OCI-LY7 (cell line): ENCODE measurements at regions not wholly inside any gene's neighbourhood (a gene's known extent, or its start where the extent isn't known, plus 50 kb on each side); places are given as distances from the start of the nearest gene placed in this dataset.

Source experiments
- BruUV-seq: library from RNA; stranded (reverse); fragments of 400-500 nt; replicated peaks from 2 replicates; lab custom pipeline; 2021; lab: Mats Ljungman, UMichigan
- CTCF ChIA-PET: fragments of 300-600 bp; sonication (Branson Sonifier 250); formaldehyde crosslinking; loops from one replicate; lab custom pipeline; 2022; ENCODE audit warnings: antibody characterized with exemption; ENCODE audit not compliant: unreplicated experiment; lab: Charles Lee
- POLR2A ChIA-PET: fragments of 300-600 bp; sonication (Branson Sonifier 250); formaldehyde crosslinking; loops from one replicate; lab custom pipeline; 2022; ENCODE audit warnings: antibody characterized with exemption; lab: Charles Lee
- DNase-seq: peaks from one replicate; pipeline ENCODE4 v3.0.0-alpha.2; 2015; ENCODE audit warnings: low spot score
- H2AFZ ChIP-seq: fragments of 200-600 bp; sonication (generic), shearing (Covaris generic); 2 replicates; pipeline ENCODE4 v1.6.1; 2014; ENCODE audit warnings: mild to moderate bottlenecking, antibody characterized with exemption, low read length, moderate library complexity
- H3K27ac ChIP-seq: fragments of 200-600 bp; sonication (generic); 2 replicates; pipeline ENCODE4 v1.5.1; 2014; ENCODE audit warnings: mixed run types, low read depth, mild to moderate bottlenecking, moderate library complexity, low read length, inconsistent platforms; ENCODE audit not compliant: poor library complexity, severe bottlenecking
- H3K36me3 ChIP-seq: fragments of 200-600 bp; sonication (generic); 2 replicates; pipeline ENCODE4 v1.6.1; 2014; ENCODE audit warnings: mild to moderate bottlenecking, antibody characterized with exemption, low read length, moderate library complexity, mixed read lengths; ENCODE audit not compliant: insufficient read depth
- H3K4me1 ChIP-seq: fragments of 200-600 bp; sonication (generic); 2 replicates; pipeline ENCODE4 v1.5.1; 2014; ENCODE audit warnings: mild to moderate bottlenecking, low read length; ENCODE audit not compliant: insufficient read depth, poor library complexity, severe bottlenecking
- H3K4me2 ChIP-seq: fragments of 200-600 bp; sonication (generic); 2 replicates; pipeline ENCODE4 v1.6.1; 2014; ENCODE audit warnings: mild to moderate bottlenecking, low read length
- H3K4me3 ChIP-seq: fragments of 200-600 bp; sonication (generic); 2 replicates; pipeline ENCODE4 v1.5.1; 2014; ENCODE audit warnings: mild to moderate bottlenecking, low read depth, low read length; ENCODE audit not compliant: poor library complexity, severe bottlenecking
- H3K79me2 ChIP-seq: fragments of 200-600 bp; sonication (generic); 2 replicates; pipeline ENCODE4 v1.6.1; 2016; ENCODE audit warnings: low read depth, mild to moderate bottlenecking, low read length, moderate library complexity, mixed read lengths; ENCODE audit not compliant: insufficient read depth
- H3K9me2 ChIP-seq: fragments of 200-600 bp; sonication (generic); 2 replicates; pipeline ENCODE4 v1.6.1; 2016; ENCODE audit warnings: mild to moderate bottlenecking, low read length, mixed read lengths; ENCODE audit not compliant: insufficient read depth
- H3K9me3 ChIP-seq: fragments of 200-600 bp; sonication (generic); 2 replicates; pipeline ENCODE4 v1.6.1; 2014; ENCODE audit warnings: mild to moderate bottlenecking, mixed run types, low read length, mixed read lengths
- H4K20me1 ChIP-seq: fragments of 200-600 bp; sonication (generic); 2 replicates; pipeline ENCODE4 v1.6.1; 2014; ENCODE audit warnings: mild to moderate bottlenecking, antibody characterized with exemption, low read length, moderate library complexity, mixed read lengths; ENCODE audit not compliant: insufficient read depth
- EZH2phosphoT487 ChIP-seq: fragments of 200-600 bp; sonication (generic); IDR thresholded peaks from 2 replicates; pipeline ENCODE4 v1.6.1; 2018; ENCODE audit warnings: low read depth, borderline replicate concordance, mild to moderate bottlenecking, mixed run types, antibody characterized with exemption, low read length, moderate library complexity, mixed read lengths
- intact Hi-C: fragments of 100-400 bp; cut with micrococcal nuclease; formaldehyde crosslinking; loops from one replicate; pipeline ENCODE4 v1.10.0; 2022; ENCODE audit not compliant: unreplicated experiment
- TF ChIP-seq, protein P1 (sequence below): fragments of 200-600 bp; sonication (generic); conservative IDR thresholded peaks from 2 replicates; pipeline ENCODE4 v1.5.1; 2014; ENCODE audit warnings: mild to moderate bottlenecking, antibody characterized with exemption, low read length, moderate library complexity, mixed read lengths

DNA sequence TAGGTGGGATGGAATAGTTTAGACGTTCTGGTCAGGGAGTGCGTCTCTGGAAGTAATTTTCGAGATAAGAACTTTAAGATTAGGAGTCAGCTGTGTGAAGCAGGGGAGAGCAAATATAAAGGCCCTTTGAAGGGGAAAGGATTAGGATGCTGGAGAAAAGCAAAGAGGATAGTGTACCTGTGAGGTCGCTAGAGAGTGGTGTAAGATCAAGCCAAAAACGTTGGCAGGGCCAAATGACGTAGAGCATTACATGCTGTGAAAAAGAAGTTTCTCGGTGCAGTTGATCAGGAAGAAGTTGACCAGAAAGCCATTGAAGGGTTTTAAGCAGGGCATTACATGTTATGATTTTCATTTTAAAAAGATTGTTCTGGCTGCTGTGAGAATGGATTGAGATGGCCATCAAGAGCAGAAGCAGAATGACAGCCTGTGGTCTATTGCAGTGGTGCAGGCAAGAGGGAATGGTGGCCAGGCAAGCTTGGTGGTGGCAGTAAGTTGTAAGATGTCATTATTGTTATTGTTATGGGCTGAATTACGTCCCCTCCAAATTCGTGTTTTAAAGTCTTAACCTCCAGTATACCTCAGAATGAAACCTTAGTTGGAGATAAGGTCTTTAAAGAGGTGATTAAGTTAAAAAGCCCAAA is 113.6 kb upstream of the KIF26B start:
- CTCF ChIA-PET: interaction anchor here (1.9 kb wide), 1 partner anchor 240 kb away, joined by 19 read pairs; no protein-coding TSS in a partner anchor
- BruUV-seq: no TSS peak

DNA sequence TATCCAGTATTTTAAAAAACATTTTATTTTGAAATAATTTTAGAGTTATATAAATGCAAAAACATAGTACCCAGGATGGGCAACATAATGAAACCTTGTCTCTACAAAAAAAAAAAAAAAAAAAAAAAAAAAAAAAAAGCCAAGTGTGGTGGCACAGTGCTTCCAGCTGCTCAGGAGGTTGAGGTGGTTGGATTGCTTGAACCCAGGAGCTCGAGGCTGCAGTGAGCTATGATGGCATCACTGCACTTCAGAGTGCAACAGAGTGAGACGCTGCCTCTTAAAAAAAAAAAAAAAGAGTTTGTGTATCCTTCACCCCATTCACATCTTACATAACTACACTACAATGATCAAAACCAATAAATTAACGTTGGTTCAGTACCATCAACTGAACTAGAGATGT is 115.6 kb upstream of the KIF26B start:
- Histone ChIP-seq H3K9me2 (no peaks in the 10 kb centered on the region), H3K79me2 (no peaks in the 10 kb centered on the region), H3K4me2 (no peak overlapping the region), H3K4me3 (no peak overlapping the region), H4K20me1 (no peaks in the 10 kb centered on the region), H3K9me3 (no peaks in the 10 kb centered on the region), H3K27ac (no peak overlapping the region), H2AFZ (no peak overlapping the region), H3K36me3 (no peaks in the 10 kb centered on the region), H3K4me1 (peaks cover 8% of the 10 kb centered on the region)
- ChIA-PET CTCF (no interaction called here), POLR2A (interaction anchor here (0.7 kb wide), 1 partner anchor 418 kb away, joined by 3 read pairs; no protein-coding TSS in a partner anchor)
- no TSS peak for BruUV-seq
- TF ChIP-seq EZH2phosphoT487: no peak
- TF ChIP-seq, protein P1, sequence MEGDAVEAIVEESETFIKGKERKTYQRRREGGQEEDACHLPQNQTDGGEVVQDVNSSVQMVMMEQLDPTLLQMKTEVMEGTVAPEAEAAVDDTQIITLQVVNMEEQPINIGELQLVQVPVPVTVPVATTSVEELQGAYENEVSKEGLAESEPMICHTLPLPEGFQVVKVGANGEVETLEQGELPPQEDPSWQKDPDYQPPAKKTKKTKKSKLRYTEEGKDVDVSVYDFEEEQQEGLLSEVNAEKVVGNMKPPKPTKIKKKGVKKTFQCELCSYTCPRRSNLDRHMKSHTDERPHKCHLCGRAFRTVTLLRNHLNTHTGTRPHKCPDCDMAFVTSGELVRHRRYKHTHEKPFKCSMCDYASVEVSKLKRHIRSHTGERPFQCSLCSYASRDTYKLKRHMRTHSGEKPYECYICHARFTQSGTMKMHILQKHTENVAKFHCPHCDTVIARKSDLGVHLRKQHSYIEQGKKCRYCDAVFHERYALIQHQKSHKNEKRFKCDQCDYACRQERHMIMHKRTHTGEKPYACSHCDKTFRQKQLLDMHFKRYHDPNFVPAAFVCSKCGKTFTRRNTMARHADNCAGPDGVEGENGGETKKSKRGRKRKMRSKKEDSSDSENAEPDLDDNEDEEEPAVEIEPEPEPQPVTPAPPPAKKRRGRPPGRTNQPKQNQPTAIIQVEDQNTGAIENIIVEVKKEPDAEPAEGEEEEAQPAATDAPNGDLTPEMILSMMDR: no peak
- no peak for DNase-seq
- intact Hi-C loops: no loop called here

More for the DNA sequence above, 113.6 kb upstream of the KIF26B start:
- Histone ChIP-seq H2AFZ (peak overlapping the region; percentile 23; the same call in 1 of the 2 replicates), H4K20me1 (no peaks in the 10 kb centered on the region), H3K4me1 (peaks cover 8% of the 10 kb centered on the region), H3K79me2 (no peaks in the 10 kb centered on the region), H3K36me3 (no peaks in the 10 kb centered on the region), H3K4me2 (no peak overlapping the region), H3K9me2 (no peaks in the 10 kb centered on the region), H3K27ac (no peak overlapping the region), H3K9me3 (no peaks in the 10 kb centered on the region), H3K4me3 (no peak overlapping the region)
- no peak for TF ChIP-seq EZH2phosphoT487
- TF ChIP-seq, protein P1: no peak
- POLR2A ChIA-PET: interaction anchor here (0.7 to 3.7 kb wide), 4 partner anchors 10 to 239 kb away, joined by 3 to 17 read pairs (median 4); no protein-coding TSS in a partner anchor
- no peak for DNase-seq
- intact Hi-C loops: no loop called here

DNA sequence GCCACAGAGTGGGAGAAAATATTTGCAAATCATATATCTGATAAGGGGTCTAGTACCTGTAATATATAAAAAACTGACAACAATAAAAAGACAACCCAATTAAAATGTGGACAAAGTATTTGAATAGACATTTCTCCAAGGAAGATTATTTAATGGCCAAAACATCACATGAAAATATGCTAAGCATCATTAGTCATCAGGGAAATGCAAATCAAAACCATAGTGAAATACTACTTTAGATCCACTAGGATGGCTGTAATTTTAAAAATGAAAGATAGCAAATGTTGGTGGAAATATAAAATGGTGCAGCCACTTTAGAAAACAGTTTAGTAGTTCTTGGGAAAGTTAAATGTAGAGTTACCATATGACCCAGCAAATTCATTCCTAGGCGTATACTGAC is 118.7 kb upstream of the KIF26B start:
- Histone ChIP-seq H3K4me2 (no peak overlapping the region), H3K27ac (no peak overlapping the region), H3K36me3 (no peaks in the 10 kb centered on the region), H4K20me1 (no peaks in the 10 kb centered on the region), H3K9me3 (no peaks in the 10 kb centered on the region), H3K4me1 (no peaks in the 10 kb centered on the region), H3K9me2 (no peaks in the 10 kb centered on the region), H2AFZ (no peak overlapping the region), H3K4me3 (no peak overlapping the region), H3K79me2 (no peaks in the 10 kb centered on the region)
- ChIA-PET POLR2A (interaction anchor here (0.6 to 2.1 kb wide), 6 partner anchors 15 to 184 kb away, joined by 3 to 7 read pairs (median 3); no protein-coding TSS in a partner anchor), CTCF (interaction anchor here (0.6 kb wide), 2 partner anchors 139 to 146 kb away, joined by 3 read pairs; no protein-coding TSS in a partner anchor)
- no peak for TF ChIP-seq EZH2phosphoT487
- intact Hi-C loops: no loop called here
- no TSS peak for BruUV-seq
- DNase-seq: no peak
